Hepatocyte (in vitro differentiated cells): ENCODE measurements at regions not wholly inside any gene's neighbourhood (a gene's known extent, or its start where the extent isn't known, plus 50 kb on each side); places are given as distances from the start of the nearest gene placed in this dataset.

Source experiments
- DNase-seq: peaks from one replicate; pipeline ENCODE4 v3.0.0-alpha.2; 2016; ENCODE audit warnings: low spot score
- H2AFZ ChIP-seq: fragments of 200-600 bp; sonication (generic); 2 replicates; pipeline ENCODE4 v1.6.0; 2016; ENCODE audit warnings: antibody characterized with exemption, mild to moderate bottlenecking
- H3K27ac ChIP-seq: fragments of 200-600 bp; sonication (generic); 2 replicates; pipeline ENCODE4 v1.5.1; 2016; ENCODE audit warnings: mild to moderate bottlenecking
- H3K27me3 ChIP-seq: fragments of 200-600 bp; sonication (generic); 2 replicates; pipeline ENCODE4 v1.6.1; 2016
- H3K36me3 ChIP-seq: fragments of 200-600 bp; sonication (generic); replicated peaks from 2 replicates; pipeline ENCODE4 v1.5.1; 2016; ENCODE audit warnings: low read depth; ENCODE audit not compliant: insufficient read depth
- H3K4me1 ChIP-seq: fragments of 200-600 bp; sonication (generic); 2 replicates; pipeline ENCODE4 v1.5.1; 2016; ENCODE audit warnings: mild to moderate bottlenecking, moderate library complexity; ENCODE audit not compliant: insufficient read depth
- H3K4me2 ChIP-seq: fragments of 200-600 bp; sonication (generic); 2 replicates; pipeline ENCODE4 v1.6.0; 2016
- H3K4me3 ChIP-seq: fragments of 200-600 bp; sonication (generic); 2 replicates; pipeline ENCODE4 v1.5.1; 2016; ENCODE audit warnings: mild to moderate bottlenecking
- H3K79me2 ChIP-seq: fragments of 200-600 bp; sonication (generic); 2 replicates; pipeline ENCODE4 v1.6.0; 2017; ENCODE audit warnings: mild to moderate bottlenecking
- H3K9me2 ChIP-seq: fragments of 200-600 bp; sonication (generic); replicated peaks from 2 replicates; pipeline ENCODE4 v1.6.0; 2017; ENCODE audit warnings: mild to moderate bottlenecking; ENCODE audit not compliant: insufficient read depth
- H3K9me3 ChIP-seq: fragments of 200-600 bp; sonication (generic); 2 replicates; pipeline ENCODE4 v1.5.1; 2016; ENCODE audit warnings: low read depth, mild to moderate bottlenecking
- H4K20me1 ChIP-seq: fragments of 200-600 bp; sonication (generic); 2 replicates; pipeline ENCODE4 v1.6.0; 2016; ENCODE audit warnings: mild to moderate bottlenecking; ENCODE audit not compliant: insufficient read depth, poor library complexity, severe bottlenecking
- EZH2 ChIP-seq: fragments of 200-600 bp; sonication (generic); IDR thresholded peaks from 2 replicates; pipeline ENCODE4 v1.6.1; 2016; ENCODE audit warnings: antibody characterized with exemption, mild to moderate bottlenecking, borderline replicate concordance
- EZH2phosphoT487 ChIP-seq: fragments of 200-600 bp; sonication (generic); IDR thresholded peaks from one replicate; pipeline ENCODE4 v1.6.1; 2018; ENCODE audit warnings: antibody characterized with exemption, mild to moderate bottlenecking, low read depth, moderate library complexity; ENCODE audit not compliant: unreplicated experiment, severe bottlenecking
- WGBS: methylation state at CpG from one replicate; pipeline ENCODE4 v1.1.6; 2016; ENCODE audit warnings: low lambda C conversion rate; ENCODE audit errors: missing lambda C conversion rate; 5-methylcytosine and 5-hydroxymethylcytosine counted together
- TF ChIP-seq, protein P1 (sequence below): fragments of 200-600 bp; sonication (generic); IDR thresholded peaks from 2 replicates; pipeline ENCODE4 v1.5.1; 2016; ENCODE audit warnings: antibody characterized with exemption, mild to moderate bottlenecking; ENCODE audit not compliant: poor library complexity

DNA sequence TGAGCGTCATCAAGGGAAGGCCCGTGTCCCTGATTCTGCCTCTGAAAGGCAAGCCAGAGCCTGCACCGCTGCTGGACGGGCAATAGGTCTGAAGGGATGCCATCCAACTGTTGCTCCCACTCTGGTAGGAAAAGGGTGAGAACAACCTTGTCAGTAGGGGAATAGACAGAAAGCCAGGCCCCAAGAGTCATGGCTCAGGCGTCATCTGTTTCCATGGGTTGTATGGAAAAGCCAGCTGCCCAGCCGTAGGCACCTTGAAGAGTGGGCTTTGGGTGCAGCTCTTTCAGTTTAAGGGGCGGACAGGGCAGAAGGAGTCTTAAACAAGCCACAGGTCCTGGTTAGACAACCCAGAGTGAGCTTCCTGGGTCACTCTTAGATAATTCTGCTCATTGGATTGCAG is 66.5 kb downstream of the RNF6 start:
- WGBS = 96% methylated on average over 7 of the region's 7 CpGs

DNA sequence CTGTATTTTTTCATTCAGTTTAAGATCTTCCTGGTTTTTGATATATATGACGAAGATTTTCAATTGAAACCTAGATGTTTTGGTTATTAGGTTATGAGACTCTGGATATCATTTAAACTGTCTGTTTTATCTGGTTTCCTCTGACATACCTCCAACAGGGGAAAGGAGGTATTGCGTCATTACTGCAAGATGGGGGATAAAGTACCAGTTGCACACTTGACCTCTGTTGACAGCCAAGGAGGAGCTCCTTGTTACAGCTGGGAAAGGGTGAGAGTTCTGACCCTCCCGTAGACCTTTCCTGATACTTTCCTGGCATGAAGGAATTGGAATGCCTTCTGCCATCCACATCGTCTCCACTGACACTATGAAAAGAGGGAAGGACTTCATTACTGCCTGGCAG is 82.0 kb upstream of the SHISA2 start:
- no peaks in the 10 kb centered on the region for H3K4me1 ChIP-seq
- 93% methylated on average over 4 of the region's 4 CpGs for WGBS
- no peaks in the 10 kb centered on the region for H3K36me3 ChIP-seq
- H3K9me2 ChIP-seq = no peaks in the 10 kb centered on the region
- H3K79me2 ChIP-seq = no peaks in the 10 kb centered on the region
- H3K4me2 ChIP-seq = no peak overlapping the region
- peaks cover 3% of the 10 kb centered on the region for H3K27me3 ChIP-seq
- no peak overlapping the region for H2AFZ ChIP-seq
- no peaks in the 10 kb centered on the region for H4K20me1 ChIP-seq
- no peaks in the 10 kb centered on the region for H3K9me3 ChIP-seq
- TF ChIP-seq EZH2 (no peak), EZH2phosphoT487 (no peak)
- TF ChIP-seq, protein P1, sequence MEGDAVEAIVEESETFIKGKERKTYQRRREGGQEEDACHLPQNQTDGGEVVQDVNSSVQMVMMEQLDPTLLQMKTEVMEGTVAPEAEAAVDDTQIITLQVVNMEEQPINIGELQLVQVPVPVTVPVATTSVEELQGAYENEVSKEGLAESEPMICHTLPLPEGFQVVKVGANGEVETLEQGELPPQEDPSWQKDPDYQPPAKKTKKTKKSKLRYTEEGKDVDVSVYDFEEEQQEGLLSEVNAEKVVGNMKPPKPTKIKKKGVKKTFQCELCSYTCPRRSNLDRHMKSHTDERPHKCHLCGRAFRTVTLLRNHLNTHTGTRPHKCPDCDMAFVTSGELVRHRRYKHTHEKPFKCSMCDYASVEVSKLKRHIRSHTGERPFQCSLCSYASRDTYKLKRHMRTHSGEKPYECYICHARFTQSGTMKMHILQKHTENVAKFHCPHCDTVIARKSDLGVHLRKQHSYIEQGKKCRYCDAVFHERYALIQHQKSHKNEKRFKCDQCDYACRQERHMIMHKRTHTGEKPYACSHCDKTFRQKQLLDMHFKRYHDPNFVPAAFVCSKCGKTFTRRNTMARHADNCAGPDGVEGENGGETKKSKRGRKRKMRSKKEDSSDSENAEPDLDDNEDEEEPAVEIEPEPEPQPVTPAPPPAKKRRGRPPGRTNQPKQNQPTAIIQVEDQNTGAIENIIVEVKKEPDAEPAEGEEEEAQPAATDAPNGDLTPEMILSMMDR = no peak
- H3K27ac ChIP-seq = no peak overlapping the region
- no peak for DNase-seq
- no peak overlapping the region for H3K4me3 ChIP-seq

More for the DNA sequence above, 66.5 kb downstream of the RNF6 start:
- Histone ChIP-seq H3K27me3 (no peaks in the 10 kb centered on the region), H3K27ac (no peak overlapping the region), H3K9me2 (no peaks in the 10 kb centered on the region), H4K20me1 (no peaks in the 10 kb centered on the region), H3K4me1 (no peaks in the 10 kb centered on the region), H2AFZ (no peak overlapping the region), H3K4me2 (no peak overlapping the region), H3K36me3 (no peaks in the 10 kb centered on the region), H3K4me3 (no peak overlapping the region), H3K9me3 (no peaks in the 10 kb centered on the region), H3K79me2 (no peaks in the 10 kb centered on the region)
- no peak for TF ChIP-seq EZH2phosphoT487
- TF ChIP-seq EZH2 = no peak
- TF ChIP-seq, protein P1 = no peak
- no peak for DNase-seq

DNA sequence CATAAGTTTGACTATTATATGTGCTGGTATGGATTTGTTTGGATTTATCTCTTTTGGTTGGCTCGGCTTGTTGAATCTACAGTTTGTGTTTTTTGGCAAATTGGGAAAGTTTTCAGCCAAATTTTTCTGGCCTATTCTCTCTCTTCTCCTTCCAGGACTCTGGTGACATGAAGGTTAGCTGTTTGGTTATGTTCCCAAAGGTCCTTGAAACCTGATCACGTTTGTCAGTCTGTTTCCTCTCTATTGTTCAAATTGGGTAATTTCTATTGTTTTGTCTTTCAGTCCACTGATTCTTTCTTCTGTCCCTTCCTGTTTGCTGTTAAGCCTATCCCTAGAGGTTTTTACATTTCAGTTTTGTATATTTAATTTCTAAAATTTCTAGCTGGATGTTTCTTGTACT is 81.5 kb upstream of the SHISA2 start:
- Histone ChIP-seq H3K4me2 (no peak overlapping the region), H3K9me3 (no peaks in the 10 kb centered on the region), H3K27me3 (peaks cover 3% of the 10 kb centered on the region), H3K36me3 (no peaks in the 10 kb centered on the region), H4K20me1 (no peaks in the 10 kb centered on the region), H3K27ac (no peak overlapping the region), H2AFZ (no peak overlapping the region), H3K4me1 (no peaks in the 10 kb centered on the region), H3K79me2 (no peaks in the 10 kb centered on the region), H3K9me2 (no peaks in the 10 kb centered on the region), H3K4me3 (no peak overlapping the region)
- 57% methylated on average over 2 of the region's 2 CpGs for WGBS
- TF ChIP-seq, protein P1 = no peak
- TF ChIP-seq EZH2 (no peak), EZH2phosphoT487 (no peak)
- DNase-seq = no peak

DNA sequence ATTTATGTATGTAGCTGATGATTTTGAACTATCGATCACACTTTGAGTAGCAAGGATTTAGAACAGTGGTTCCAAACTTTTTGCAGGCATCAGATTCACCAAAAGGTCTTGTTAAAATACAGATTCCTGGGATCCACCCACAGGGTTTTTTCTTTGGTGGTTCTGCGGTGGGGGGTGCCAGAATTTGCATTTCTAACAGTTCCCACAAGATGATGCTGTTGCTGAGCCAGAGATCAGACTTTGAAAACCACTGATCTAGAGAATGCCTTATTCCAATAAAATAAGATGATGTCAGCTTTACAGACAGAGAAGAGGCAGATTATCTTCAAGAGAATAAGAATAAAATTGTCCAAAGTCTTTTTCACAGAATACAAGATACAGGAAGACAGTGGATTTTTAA is 80.9 kb upstream of the SHISA2 start:
- Histone ChIP-seq H3K36me3 (no peaks in the 10 kb centered on the region), H3K27me3 (peaks cover 3% of the 10 kb centered on the region), H4K20me1 (no peaks in the 10 kb centered on the region), H3K4me3 (no peak overlapping the region), H2AFZ (no peak overlapping the region), H3K4me2 (no peak overlapping the region), H3K9me2 (no peaks in the 10 kb centered on the region), H3K27ac (no peak overlapping the region), H3K79me2 (no peaks in the 10 kb centered on the region), H3K4me1 (no peaks in the 10 kb centered on the region), H3K9me3 (no peaks in the 10 kb centered on the region)
- DNase-seq = no peak
- TF ChIP-seq, protein P1 = peak; percentile 43
- no peak for TF ChIP-seq EZH2
- WGBS = 52% methylated on average over 2 of the region's 2 CpGs
